SU-DHL-6 (cell line): ENCODE measurements at regions not wholly inside any gene's neighbourhood (a gene's known extent, or its start where the extent isn't known, plus 50 kb on each side); places are given as distances from the start of the nearest gene placed in this dataset.

ENCODE experiments used
- H2AFZ ChIP-seq: fragments of 200-600 bp; sonication (generic); 2 replicates; pipeline ENCODE4 v1.6.1; 2014; ENCODE audit warnings: low read depth, mild to moderate bottlenecking, moderate library complexity, mixed read lengths, antibody characterized with exemption, low read length; ENCODE audit not compliant: severe bottlenecking
- H3F3A ChIP-seq: fragments of 200-600 bp; shearing (Covaris generic); 2 replicates; pipeline ENCODE4 v1.6.0; 2016; ENCODE audit warnings: antibody characterized with exemption, mild to moderate bottlenecking; ENCODE audit not compliant: insufficient read depth
- H3K27ac ChIP-seq: fragments of 200-600 bp; sonication (generic); 2 replicates; pipeline ENCODE4 v1.5.1; 2016; ENCODE audit warnings: low read depth, mild to moderate bottlenecking, low read length, moderate library complexity, mixed read lengths
- H3K27me3 ChIP-seq: fragments of 200-600 bp; sonication (generic), shearing (Covaris generic); 2 replicates; pipeline ENCODE4 v1.6.0; 2014; ENCODE audit warnings: mild to moderate bottlenecking, low read length
- H3K36me3 ChIP-seq: fragments of 200-600 bp; sonication (generic); 2 replicates; pipeline ENCODE4 v1.6.1; 2014; ENCODE audit warnings: mild to moderate bottlenecking, low read length, mixed read lengths
- H3K4me2 ChIP-seq: fragments of 300-600, 200-600 bp; shearing (Covaris generic), sonication (generic); 2 replicates; pipeline ENCODE4 v1.6.0; 2014; ENCODE audit warnings: low read length, low read depth, mild to moderate bottlenecking; ENCODE audit not compliant: poor library complexity, severe bottlenecking
- H3K4me3 ChIP-seq: fragments of 200-600 bp; sonication (generic); 2 replicates; pipeline ENCODE4 v1.5.1; 2014; ENCODE audit warnings: antibody characterized with exemption, low read length, mild to moderate bottlenecking, mixed read lengths; ENCODE audit not compliant: insufficient read depth, poor library complexity, severe bottlenecking
- H3K79me2 ChIP-seq: fragments of 200-600 bp; sonication (generic); 2 replicates; pipeline ENCODE4 v1.6.1; 2014; ENCODE audit warnings: mild to moderate bottlenecking, low read length, moderate library complexity; ENCODE audit not compliant: insufficient read depth
- H3K9ac ChIP-seq: fragments of 200-600 bp; sonication (generic); 2 replicates; pipeline ENCODE4 v1.7.0; 2014; ENCODE audit warnings: mild to moderate bottlenecking, low read length
- H3K9me2 ChIP-seq: fragments of 200-600 bp; sonication (generic); replicated peaks from 2 replicates; pipeline ENCODE4 v1.6.1; 2014; ENCODE audit warnings: low read length; ENCODE audit not compliant: insufficient read depth
- H3K9me3 ChIP-seq: fragments of 200-600 bp; sonication (generic); 2 replicates; pipeline ENCODE4 v1.6.1; 2014; ENCODE audit warnings: low read length, mixed read lengths; ENCODE audit not compliant: insufficient read depth
- H4K20me1 ChIP-seq: fragments of 200-600 bp; sonication (generic); 2 replicates; pipeline ENCODE4 v1.6.1; 2014; ENCODE audit warnings: low read depth, mild to moderate bottlenecking, antibody characterized with exemption, low read length, moderate library complexity, mixed read lengths
- EZH2phosphoT487 ChIP-seq: fragments of 200-600 bp; sonication (generic), shearing (Covaris generic); conservative IDR thresholded peaks from 2 replicates; pipeline ENCODE4 v1.6.1; 2018; ENCODE audit warnings: mild to moderate bottlenecking, antibody characterized with exemption, low read length, moderate library complexity, mixed read lengths
- TF ChIP-seq, protein P1 (sequence below): fragments of 200-600 bp; sonication (generic); IDR thresholded peaks from one replicate; pipeline ENCODE4 v1.5.1; 2017; ENCODE audit warnings: antibody characterized with exemption, mild to moderate bottlenecking, low read length, moderate library complexity; ENCODE audit not compliant: insufficient read depth, poor library complexity, severe bottlenecking

DNA sequence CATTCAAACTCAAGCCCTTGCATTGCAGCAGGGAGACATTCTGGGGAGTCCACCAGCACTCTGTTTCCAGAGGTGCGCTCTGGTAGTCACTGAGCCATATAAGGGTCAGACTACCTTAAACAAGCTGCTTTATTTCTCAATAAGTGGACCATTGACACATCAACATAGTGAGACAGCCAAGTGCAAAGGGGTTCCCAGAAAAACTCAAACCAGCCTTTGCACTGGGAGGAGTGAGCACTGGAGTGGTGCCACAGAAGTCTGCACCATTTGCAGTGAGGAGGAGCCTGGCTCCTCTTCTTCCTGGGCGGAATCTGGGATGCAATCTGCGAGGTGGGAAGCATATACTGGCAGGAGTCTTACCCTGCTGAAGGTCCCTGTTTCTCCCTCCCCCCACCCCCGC lies 86.4 kb downstream of the OSR1 start:
- TF ChIP-seq, protein P1, sequence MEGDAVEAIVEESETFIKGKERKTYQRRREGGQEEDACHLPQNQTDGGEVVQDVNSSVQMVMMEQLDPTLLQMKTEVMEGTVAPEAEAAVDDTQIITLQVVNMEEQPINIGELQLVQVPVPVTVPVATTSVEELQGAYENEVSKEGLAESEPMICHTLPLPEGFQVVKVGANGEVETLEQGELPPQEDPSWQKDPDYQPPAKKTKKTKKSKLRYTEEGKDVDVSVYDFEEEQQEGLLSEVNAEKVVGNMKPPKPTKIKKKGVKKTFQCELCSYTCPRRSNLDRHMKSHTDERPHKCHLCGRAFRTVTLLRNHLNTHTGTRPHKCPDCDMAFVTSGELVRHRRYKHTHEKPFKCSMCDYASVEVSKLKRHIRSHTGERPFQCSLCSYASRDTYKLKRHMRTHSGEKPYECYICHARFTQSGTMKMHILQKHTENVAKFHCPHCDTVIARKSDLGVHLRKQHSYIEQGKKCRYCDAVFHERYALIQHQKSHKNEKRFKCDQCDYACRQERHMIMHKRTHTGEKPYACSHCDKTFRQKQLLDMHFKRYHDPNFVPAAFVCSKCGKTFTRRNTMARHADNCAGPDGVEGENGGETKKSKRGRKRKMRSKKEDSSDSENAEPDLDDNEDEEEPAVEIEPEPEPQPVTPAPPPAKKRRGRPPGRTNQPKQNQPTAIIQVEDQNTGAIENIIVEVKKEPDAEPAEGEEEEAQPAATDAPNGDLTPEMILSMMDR, result no peak
- no peak for TF ChIP-seq EZH2phosphoT487
- Histone ChIP-seq H3K36me3 (no peaks in the 10 kb centered on the region), H3K4me2 (no peak overlapping the region)

DNA sequence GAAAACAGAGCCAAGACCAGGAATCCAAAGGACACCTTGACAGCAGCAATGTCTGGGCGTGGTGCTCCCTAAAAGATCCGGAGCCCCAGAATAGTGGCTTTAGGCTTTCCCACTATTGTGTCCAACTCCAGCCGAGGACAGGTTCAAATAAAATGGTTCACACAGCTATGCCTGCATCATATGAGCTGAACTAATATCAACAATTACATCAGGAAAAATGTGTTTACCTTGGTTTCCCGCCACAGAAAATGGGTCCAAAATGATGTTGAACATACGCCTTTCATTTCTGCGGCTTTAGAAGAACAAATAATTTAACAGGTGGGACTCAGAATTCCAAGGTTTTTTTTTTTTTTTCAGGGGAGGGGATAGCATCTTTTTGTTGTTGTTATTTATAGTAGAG lies 93.6 kb downstream of the OSR1 start:
- Histone ChIP-seq H3K79me2 (no peaks in the 10 kb centered on the region), H3K36me3 (no peaks in the 10 kb centered on the region), H3K9me2 (no peaks in the 10 kb centered on the region), H3K4me3 (no peak overlapping the region), H3K4me2 (no peak overlapping the region), H3K9me3 (no peaks in the 10 kb centered on the region), H3F3A (no peaks in the 10 kb centered on the region), H3K27ac (no peak overlapping the region), H3K9ac (no peak overlapping the region), H4K20me1 (no peaks in the 10 kb centered on the region), H2AFZ (no peak overlapping the region), H3K27me3 (no peaks in the 10 kb centered on the region)
- no peak for TF ChIP-seq EZH2phosphoT487
- TF ChIP-seq, protein P1, result no peak

More for the DNA sequence above, 86.4 kb downstream of the OSR1 start:
- no peak overlapping the region for H3K4me3 ChIP-seq
- no peak overlapping the region for H3K27ac ChIP-seq
- H4K20me1 ChIP-seq, result no peaks in the 10 kb centered on the region
- no peak overlapping the region for H2AFZ ChIP-seq
- no peaks in the 10 kb centered on the region for H3K27me3 ChIP-seq
- H3K9ac ChIP-seq, result no peak overlapping the region
- H3K9me3 ChIP-seq, result no peaks in the 10 kb centered on the region
- no peaks in the 10 kb centered on the region for H3F3A ChIP-seq
- H3K9me2 ChIP-seq, result no peaks in the 10 kb centered on the region
- H3K79me2 ChIP-seq, result no peaks in the 10 kb centered on the region

DNA sequence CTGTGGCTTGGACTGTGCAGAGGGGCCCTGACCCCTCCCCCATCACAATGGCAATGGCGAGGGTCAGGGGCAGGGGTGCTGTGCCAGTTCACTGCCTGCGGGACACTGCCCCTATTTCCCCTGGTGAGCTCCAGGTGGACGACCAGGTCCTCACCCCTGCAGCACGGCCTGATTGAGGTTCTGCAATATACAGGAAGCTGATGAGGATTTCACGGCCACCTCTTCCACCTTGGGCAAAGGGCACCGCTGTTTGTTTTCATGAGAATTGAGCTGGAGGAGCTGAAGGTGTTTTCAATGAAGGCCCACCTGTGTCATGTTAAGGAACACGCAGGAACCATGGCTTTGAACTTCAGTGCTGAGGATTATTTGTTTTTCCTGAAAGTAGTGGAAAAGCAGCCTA lies 96.3 kb downstream of the OSR1 start:
- Histone ChIP-seq H3K9ac (no peak overlapping the region), H3F3A (no peaks in the 10 kb centered on the region)

More for the DNA sequence above, 96.3 kb downstream of the OSR1 start:
- H3K9me3 ChIP-seq, result no peaks in the 10 kb centered on the region
- H3K36me3 ChIP-seq, result no peaks in the 10 kb centered on the region
- no peaks in the 10 kb centered on the region for H3K79me2 ChIP-seq
- no peak overlapping the region for H2AFZ ChIP-seq
- H3K9me2 ChIP-seq, result no peaks in the 10 kb centered on the region
- TF ChIP-seq, protein P1, result no peak
- no peak for TF ChIP-seq EZH2phosphoT487
- H3K27me3 ChIP-seq, result no peaks in the 10 kb centered on the region
- no peak overlapping the region for H3K27ac ChIP-seq
- no peak overlapping the region for H3K4me3 ChIP-seq
- H3K4me2 ChIP-seq, result no peak overlapping the region
- H4K20me1 ChIP-seq, result no peaks in the 10 kb centered on the region
